SK-N-SH (cell line): ENCODE measurements at regions not wholly inside any gene's neighbourhood (a gene's known extent, or its start where the extent isn't known, plus 50 kb on each side); places are given as distances from the start of the nearest gene placed in this dataset.

Experiments used
- CTCF ChIA-PET: fragments of 300-600, 350-600 bp; formaldehyde crosslinking; extraction: SDS; loops from one replicate; lab custom pipeline; 2021; lab: Yijun Ruan, JAX
- POLR2A ChIA-PET: fragments of 350-600 bp; sonication (Branson Sonifier 250); formaldehyde crosslinking; extraction: SDS; loops from one replicate; lab custom pipeline; 2020; ENCODE audit warnings: antibody characterized with exemption, inconsistent platforms; lab: Yijun Ruan, JAX
- DNase-seq: peaks from one replicate; pipeline ENCODE4 v3.0.0; 2012
- H2AFZ ChIP-seq: fragments of 200-600 bp; sonication (generic); 2 replicates; pipeline ENCODE4 v1.8.1; 2016; ENCODE audit warnings: antibody characterized with exemption, mild to moderate bottlenecking, low read depth
- H3F3A ChIP-seq: fragments of 200-600 bp; sonication (generic); replicated peaks from 2 replicates; pipeline ENCODE3; 2016; ENCODE audit warnings: antibody characterized with exemption, mild to moderate bottlenecking; ENCODE audit not compliant: insufficient read depth
- H3K27ac ChIP-seq, 2 experiments: fragments of 200-500 bp in 1 of 2; fragments of 200-600 bp in 1 of 2; sonication (Bioruptor generic) in 1 of 2; sonication (generic), shearing (Covaris generic) in 1 of 2; 2 replicates each; pipeline versions ENCODE4 v1.5.1 to v1.6.1; 2014 to 2016; ENCODE audit warnings: low read depth in 2 of 2, inconsistent platforms in 1 of 2, low read length in 1 of 2, mild to moderate bottlenecking in 1 of 2, mixed read lengths in 1 of 2
- H3K27me3 ChIP-seq: fragments of 200-600 bp; sonication (generic), shearing (Covaris generic); 2 replicates; pipeline ENCODE4 v1.6.1; 2016; ENCODE audit warnings: mixed run types; ENCODE audit not compliant: insufficient read depth
- H3K36me3 ChIP-seq, 2 experiments: fragments of 200-500 bp in 1 of 2; fragments of 200-600 bp in 1 of 2; sonication (Bioruptor generic) in 1 of 2; sonication (generic) in 1 of 2; replicated peaks in 1 of 2; 2 replicates each; pipeline versions ENCODE3 to v1.5.1; 2014 to 2016; ENCODE audit warnings: low read length in 1 of 2, mild to moderate bottlenecking in 1 of 2; ENCODE audit not compliant: insufficient read depth in 2 of 2, control insufficient read depth in 1 of 2
- H3K4me1 ChIP-seq, 2 experiments: fragments of 200-500 bp in 1 of 2; fragments of 200-600 bp in 1 of 2; sonication (Bioruptor generic) in 1 of 2; sonication (generic), shearing (Covaris generic) in 1 of 2; 2 replicates each; pipeline versions ENCODE4 v1.5.1 to v1.6.1; 2014 to 2016; ENCODE audit warnings: low read depth in 1 of 2, low read length in 1 of 2, mixed run types in 1 of 2; ENCODE audit not compliant: insufficient read depth in 2 of 2, control insufficient read depth in 1 of 2
- H3K4me2 ChIP-seq: fragments of 200-600 bp; sonication (generic), shearing (Covaris generic); 2 replicates; pipeline ENCODE4 v1.6.1; 2017; ENCODE audit warnings: mixed run types
- H3K4me3 ChIP-seq, 2 experiments: fragments of 200-500 bp in 1 of 2; fragments of 200-600 bp in 1 of 2; sonication (Bioruptor generic) in 1 of 2; sonication (generic), shearing (Covaris generic) in 1 of 2; 2 replicates each; pipeline versions ENCODE4 v1.5.1 to v1.8.1; 2014 to 2016; ENCODE audit warnings: low read depth in 2 of 2, inconsistent platforms in 1 of 2, low read length in 1 of 2, mild to moderate bottlenecking in 1 of 2, mixed read lengths in 1 of 2, moderate library complexity in 1 of 2
- H3K79me2 ChIP-seq: fragments of 200-600 bp; sonication (generic); 2 replicates; pipeline ENCODE4 v1.8.1; 2017; ENCODE audit warnings: mild to moderate bottlenecking; ENCODE audit not compliant: insufficient read depth
- H3K9ac ChIP-seq: fragments of 200-600 bp; sonication (generic); 2 replicates; pipeline ENCODE4 v1.6.1; 2017; ENCODE audit warnings: mixed run types
- H3K9me2 ChIP-seq: fragments of 200-600 bp; sonication (generic); 2 replicates; pipeline ENCODE4 v1.6.1; 2017; ENCODE audit warnings: mixed run types
- H3K9me3 ChIP-seq: fragments of 200-600 bp; sonication (generic); 2 replicates; pipeline ENCODE4 v1.6.1; 2017; ENCODE audit warnings: mixed run types, mild to moderate bottlenecking, moderate library complexity
- H4K20me1 ChIP-seq: fragments of 200-600 bp; sonication (generic); 2 replicates; pipeline ENCODE4 v1.6.1; 2017; ENCODE audit warnings: mild to moderate bottlenecking, mixed run types; ENCODE audit not compliant: insufficient read depth
- CHD2 ChIP-seq: fragments of 150-350 bp; IDR thresholded peaks from 2 replicates; pipeline ENCODE4 v1.6.1; 2018; ENCODE audit warnings: low read length; ENCODE audit not compliant: partially characterized antibody
- ELF1 ChIP-seq: IDR thresholded peaks from 2 replicates; pipeline ENCODE4 v1.4.0; 2012
- EP300 ChIP-seq, 2 experiments: IDR thresholded peaks; 2 replicates each; pipeline versions ENCODE4 v1.4.0 to v1.6.1; 2012; ENCODE audit warnings: borderline replicate concordance in 1 of 2, low read depth in 1 of 2, low read length in 1 of 2
- EZH2phosphoT487 ChIP-seq: fragments of 200-600 bp; sonication (generic); IDR thresholded peaks from 2 replicates; pipeline ENCODE4 v1.6.1; 2017; ENCODE audit warnings: low read depth, mixed run types, mild to moderate bottlenecking, antibody characterized with exemption, moderate library complexity, borderline replicate concordance
- MEF2A ChIP-seq: IDR thresholded peaks from 2 replicates; pipeline ENCODE4 v1.4.0; 2012; ENCODE audit warnings: low read depth, borderline replicate concordance
- MXI1 ChIP-seq: IDR thresholded peaks from 2 replicates; pipeline ENCODE4 v1.6.1; 2012; ENCODE audit warnings: mild to moderate bottlenecking, low read depth, low read length, improper control_type of control experiment
- RAD21 ChIP-seq: IDR thresholded peaks from 2 replicates; pipeline ENCODE4 v1.6.1; 2012; ENCODE audit warnings: mild to moderate bottlenecking, low read length
- RFX5 ChIP-seq: IDR thresholded peaks from 2 replicates; pipeline ENCODE4 v1.6.1; 2012; ENCODE audit warnings: mild to moderate bottlenecking, improper control_type of control experiment, low read length
- RXRA ChIP-seq: IDR thresholded peaks from 2 replicates; pipeline ENCODE4 v1.4.0; 2012; ENCODE audit warnings: low read depth, mild to moderate bottlenecking, borderline replicate concordance
- TAF1 ChIP-seq: IDR thresholded peaks from 2 replicates; pipeline ENCODE4 v1.6.1; 2012; ENCODE audit warnings: low read depth, mild to moderate bottlenecking, low read length, moderate library complexity, borderline replicate concordance
- TEAD4 ChIP-seq: IDR thresholded peaks from 2 replicates; pipeline ENCODE4 v1.4.0; 2012; ENCODE audit warnings: mild to moderate bottlenecking, borderline replicate concordance; ENCODE audit not compliant: insufficient read depth
- USF2 ChIP-seq: fragments of 150-350 bp; IDR thresholded peaks from 2 replicates; pipeline ENCODE4 v1.6.1; 2017; ENCODE audit warnings: antibody characterized with exemption, low read length, low read depth, borderline replicate concordance
- YY1 ChIP-seq: IDR thresholded peaks from 2 replicates; pipeline ENCODE4 v1.4.0; 2012; ENCODE audit warnings: low read depth, mild to moderate bottlenecking
- WGBS: methylation state at CpG from one replicate; pipeline ENCODE4 v1.1.6; 2017; ENCODE audit warnings: low lambda C conversion rate; 5-methylcytosine and 5-hydroxymethylcytosine counted together
- TF ChIP-seq, protein P1 (sequence below): IDR thresholded peaks from 2 replicates; pipeline ENCODE4 v1.6.1; 2012; ENCODE audit warnings: mild to moderate bottlenecking, low read depth, low read length, moderate library complexity

DNA sequence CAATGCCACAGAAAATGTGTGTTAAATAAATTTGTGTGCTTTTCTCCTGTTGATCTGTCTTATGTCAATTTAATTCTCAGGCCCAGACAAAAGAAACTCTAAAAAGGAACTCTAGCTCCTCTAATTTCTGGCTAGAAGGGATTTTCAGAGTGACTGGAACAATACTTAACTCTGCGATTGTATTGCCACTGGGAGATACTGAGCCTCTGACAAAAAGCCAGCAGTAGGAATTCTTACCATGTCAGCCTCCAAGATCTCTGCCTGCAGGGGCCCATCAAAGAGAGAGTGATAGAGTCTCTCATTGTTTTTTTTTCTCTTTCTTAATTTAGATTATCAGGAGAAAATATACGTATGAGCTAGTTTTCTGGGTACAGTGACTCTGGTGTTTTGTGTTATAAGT is 1165.7 kb downstream of the BRINP3 start:
- CTCF ChIA-PET: interaction anchor here (2.0 kb wide), 1 partner anchor 12 kb away, joined by 6 read pairs; no protein-coding TSS in a partner anchor

GRCh38 chr1:189312499-189312898 is 1165.2 kb downstream of the BRINP3 start:
- Histone ChIP-seq H3K4me1 (no peaks in the 10 kb centered on the region), H3K9me3 (no peaks in the 10 kb centered on the region), H3K4me2 (no peak overlapping the region), H4K20me1 (no peaks in the 10 kb centered on the region), H3F3A (no peaks in the 10 kb centered on the region), H3K27ac (no peak overlapping the region), H3K79me2 (no peaks in the 10 kb centered on the region), H3K36me3 (no peaks in the 10 kb centered on the region), H3K4me3 (no peak overlapping the region), H3K9me2 (no peaks in the 10 kb centered on the region), H2AFZ (no peak overlapping the region), H3K27me3 (no peaks in the 10 kb centered on the region), H3K9ac (no peak overlapping the region)
- no peak for DNase-seq
- ChIA-PET CTCF (no interaction called here), POLR2A (no interaction called here)
- TF ChIP-seq TEAD4 (no peak), USF2 (no peak)

More for the DNA sequence above, 1165.7 kb downstream of the BRINP3 start:
- TF ChIP-seq RFX5: no peak
- TF ChIP-seq ELF1: no peak
- TF ChIP-seq RAD21: no peak
- TF ChIP-seq, protein P1, sequence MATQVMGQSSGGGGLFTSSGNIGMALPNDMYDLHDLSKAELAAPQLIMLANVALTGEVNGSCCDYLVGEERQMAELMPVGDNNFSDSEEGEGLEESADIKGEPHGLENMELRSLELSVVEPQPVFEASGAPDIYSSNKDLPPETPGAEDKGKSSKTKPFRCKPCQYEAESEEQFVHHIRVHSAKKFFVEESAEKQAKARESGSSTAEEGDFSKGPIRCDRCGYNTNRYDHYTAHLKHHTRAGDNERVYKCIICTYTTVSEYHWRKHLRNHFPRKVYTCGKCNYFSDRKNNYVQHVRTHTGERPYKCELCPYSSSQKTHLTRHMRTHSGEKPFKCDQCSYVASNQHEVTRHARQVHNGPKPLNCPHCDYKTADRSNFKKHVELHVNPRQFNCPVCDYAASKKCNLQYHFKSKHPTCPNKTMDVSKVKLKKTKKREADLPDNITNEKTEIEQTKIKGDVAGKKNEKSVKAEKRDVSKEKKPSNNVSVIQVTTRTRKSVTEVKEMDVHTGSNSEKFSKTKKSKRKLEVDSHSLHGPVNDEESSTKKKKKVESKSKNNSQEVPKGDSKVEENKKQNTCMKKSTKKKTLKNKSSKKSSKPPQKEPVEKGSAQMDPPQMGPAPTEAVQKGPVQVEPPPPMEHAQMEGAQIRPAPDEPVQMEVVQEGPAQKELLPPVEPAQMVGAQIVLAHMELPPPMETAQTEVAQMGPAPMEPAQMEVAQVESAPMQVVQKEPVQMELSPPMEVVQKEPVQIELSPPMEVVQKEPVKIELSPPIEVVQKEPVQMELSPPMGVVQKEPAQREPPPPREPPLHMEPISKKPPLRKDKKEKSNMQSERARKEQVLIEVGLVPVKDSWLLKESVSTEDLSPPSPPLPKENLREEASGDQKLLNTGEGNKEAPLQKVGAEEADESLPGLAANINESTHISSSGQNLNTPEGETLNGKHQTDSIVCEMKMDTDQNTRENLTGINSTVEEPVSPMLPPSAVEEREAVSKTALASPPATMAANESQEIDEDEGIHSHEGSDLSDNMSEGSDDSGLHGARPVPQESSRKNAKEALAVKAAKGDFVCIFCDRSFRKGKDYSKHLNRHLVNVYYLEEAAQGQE: no peak
- no peak for TF ChIP-seq YY1
- TF ChIP-seq EZH2phosphoT487: no peak
- TF ChIP-seq TAF1: no peak
- TF ChIP-seq RXRA: no peak
- TF ChIP-seq EP300 (IDR thresholded peaks at IDR 0.05; ENCODE audit: borderline replicate concordance in 1 of 2, low read depth in 1 of 2, low read length in 1 of 2): no peak
- TF ChIP-seq MXI1: no peak
- TF ChIP-seq MEF2A: no peak
- TF ChIP-seq CHD2: no peak
- Histone ChIP-seq H3K9me2 (no peaks in the 10 kb centered on the region), H3K36me3 (no peaks in the 10 kb centered on the region), H3K79me2 (no peaks in the 10 kb centered on the region), H3F3A (no peaks in the 10 kb centered on the region), H2AFZ (no peak overlapping the region), H3K9me3 (no peaks in the 10 kb centered on the region), H3K4me1 (no peaks in the 10 kb centered on the region), H3K9ac (no peak overlapping the region), H3K27me3 (no peaks in the 10 kb centered on the region), H3K27ac (no peak overlapping the region), H3K4me3 (no peak overlapping the region), H3K4me2 (no peak overlapping the region), H4K20me1 (no peaks in the 10 kb centered on the region)
- WGBS: 91% methylated on average over 2 of the region's 2 CpGs
- POLR2A ChIA-PET: no interaction called here
- DNase-seq: no peak
